Activated CD4-positive, alpha-beta T cell treated with anti-CD3 and anti-CD28 coated beads, Interleukin-2, amount 50 U/mL, for 48 hours (primary cell): ENCODE measurements at regions not wholly inside any gene's neighbourhood (a gene's known extent, or its start where the extent isn't known, plus 50 kb on each side); places are given as distances from the start of the nearest gene placed in this dataset.

Source experiments
- DNase-seq, 2 experiments: peaks; one replicate each; pipeline ENCODE4 v3.0.0-alpha.2; 2020

DNA sequence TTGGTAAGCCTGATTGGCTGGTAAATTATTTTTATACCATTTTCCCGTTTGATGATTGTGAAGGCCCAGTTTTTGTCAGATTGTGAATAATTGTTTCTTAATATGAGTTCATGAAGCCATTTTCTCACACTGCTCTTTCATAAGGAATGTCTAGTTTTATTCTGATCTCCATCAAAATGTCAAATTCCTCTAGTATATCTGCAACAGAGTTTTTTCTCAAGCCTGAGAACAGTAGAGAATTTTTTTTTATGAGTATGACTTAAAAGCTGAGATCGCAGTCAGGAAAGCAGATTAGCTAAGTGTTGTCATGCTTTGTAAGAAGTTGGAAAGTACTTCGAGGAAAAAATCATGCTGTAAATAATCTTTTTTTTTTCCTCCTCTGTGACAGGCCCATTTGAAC lies 484.9 kb upstream of the ATP2B1 start:
- no peak for DNase-seq

DNA sequence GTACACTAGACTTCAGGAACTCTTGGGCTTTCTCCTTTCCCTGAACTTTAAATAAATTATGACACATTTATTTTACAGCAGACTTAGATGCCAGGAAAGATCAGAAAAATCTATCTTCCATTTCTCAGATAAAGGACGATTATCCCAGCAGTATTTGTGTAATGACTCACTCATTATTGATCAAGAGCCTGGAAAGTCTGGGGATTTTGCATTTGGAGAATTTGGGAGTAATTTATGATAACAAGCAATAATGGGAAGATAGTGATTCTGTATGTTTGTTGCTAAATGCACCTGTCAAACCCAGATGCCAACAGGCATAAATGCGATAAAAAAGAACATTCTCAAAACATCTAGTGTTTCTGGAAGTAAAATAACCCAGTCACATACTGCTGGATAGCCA lies 480.2 kb upstream of the ATP2B1 start:
- no peak for DNase-seq

DNA sequence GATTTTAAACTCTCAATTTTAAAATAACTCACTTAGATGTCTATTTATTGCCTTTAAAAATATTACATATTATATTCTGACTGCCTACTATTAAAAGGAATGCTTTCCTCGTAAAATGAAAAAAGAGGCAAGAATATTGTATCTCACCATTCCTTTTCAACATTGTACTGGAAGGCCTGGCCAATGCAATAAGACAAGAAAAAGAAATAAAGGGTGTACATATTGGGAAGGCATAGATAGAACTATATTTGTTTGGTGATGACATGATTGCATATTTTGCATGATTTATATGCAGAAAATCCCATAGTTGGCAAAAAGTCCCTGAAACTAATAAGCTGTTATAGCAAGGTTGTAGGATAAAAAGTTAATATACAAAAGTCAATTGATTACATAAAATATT lies 474.6 kb upstream of the ATP2B1 start:
- DNase-seq, result no peak

DNA sequence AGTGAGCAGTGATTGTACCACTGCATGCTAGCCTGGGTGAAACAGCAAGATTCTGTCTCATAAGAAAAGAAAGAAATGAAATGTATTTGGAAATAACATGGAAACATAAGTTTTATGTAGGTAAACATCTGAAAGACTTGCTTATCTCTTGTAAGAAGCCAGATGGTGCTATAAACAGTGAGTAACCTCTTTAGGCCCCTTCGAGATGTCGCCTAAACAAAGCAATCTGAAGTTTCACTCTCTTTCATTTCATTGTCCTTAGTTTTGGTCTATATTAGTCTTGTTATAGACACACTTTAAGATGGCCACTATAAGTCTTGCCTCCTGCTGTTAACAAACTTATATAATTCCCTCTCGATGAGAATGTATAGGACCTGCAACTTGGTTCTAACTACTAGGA lies 472.6 kb upstream of the ATP2B1 start:
- DNase-seq, result no peak

DNA sequence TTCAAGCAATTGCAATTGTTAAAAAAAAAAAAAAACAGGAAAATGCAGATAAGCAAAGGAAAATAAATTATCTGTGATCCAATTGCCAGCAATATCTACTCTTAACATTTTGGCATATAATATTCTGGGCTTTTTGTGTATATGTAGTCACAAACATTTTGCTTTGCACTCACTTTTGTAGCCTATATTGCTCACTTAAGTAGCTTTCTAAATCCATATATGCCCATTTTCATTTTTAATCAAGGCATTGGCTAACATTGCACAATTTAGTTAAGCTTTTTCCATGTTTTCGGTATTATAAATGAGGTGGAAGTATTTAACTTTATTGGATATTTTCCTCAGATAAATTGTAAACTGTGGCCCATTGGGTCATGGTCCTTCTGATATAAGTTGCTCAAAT lies 466.3 kb upstream of the ATP2B1 start:
- DNase-seq, result no peak

DNA sequence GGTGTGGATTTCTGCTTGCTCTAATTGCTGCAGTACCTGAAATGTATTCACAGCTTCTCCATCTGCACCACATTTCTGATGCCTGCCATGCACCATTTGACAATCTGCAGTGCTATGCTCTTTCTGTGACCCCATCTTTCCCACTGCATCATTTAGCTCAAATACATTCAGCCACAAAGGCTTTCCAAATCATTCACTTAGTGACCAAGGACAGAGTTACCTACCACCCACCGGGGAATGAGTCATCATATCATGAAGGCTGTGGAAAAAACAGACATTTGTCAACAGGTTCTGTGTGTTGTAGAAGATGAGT lies 465.5 kb upstream of the ATP2B1 start:
- DNase-seq, result no peak

DNA sequence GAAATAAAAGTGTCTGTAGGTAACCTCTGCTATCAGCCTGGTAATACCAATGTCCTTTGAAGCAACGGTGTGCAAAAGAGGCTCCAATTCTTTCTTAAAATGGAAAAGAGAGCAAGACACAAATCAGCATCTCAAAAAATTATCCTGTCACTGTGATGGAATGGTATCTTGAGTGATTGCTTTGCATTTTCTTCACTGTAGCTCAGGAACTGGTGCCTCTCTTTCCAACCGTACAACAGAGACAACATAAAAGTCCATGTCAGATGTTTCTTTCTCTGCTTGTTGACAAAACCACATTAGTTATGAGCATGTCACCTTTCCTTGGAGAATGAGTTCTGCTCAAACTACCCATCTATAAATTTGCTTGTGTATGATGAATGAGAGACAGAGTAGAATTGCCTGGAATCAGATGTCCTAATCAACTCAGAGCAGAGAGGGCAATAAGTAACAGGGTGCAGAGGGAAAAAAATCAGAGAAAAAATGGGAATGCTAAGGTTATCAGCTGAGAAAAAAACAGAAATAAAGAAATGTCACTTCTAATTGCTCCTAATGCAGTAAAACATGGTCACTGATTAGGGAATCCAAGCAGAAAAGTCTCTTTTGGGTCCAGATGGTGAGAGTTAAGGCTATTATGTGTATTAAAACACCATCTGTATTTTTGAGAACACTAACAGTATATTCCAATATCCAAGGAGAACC lies 465.0 kb upstream of the ATP2B1 start:
- no peak for DNase-seq

DNA sequence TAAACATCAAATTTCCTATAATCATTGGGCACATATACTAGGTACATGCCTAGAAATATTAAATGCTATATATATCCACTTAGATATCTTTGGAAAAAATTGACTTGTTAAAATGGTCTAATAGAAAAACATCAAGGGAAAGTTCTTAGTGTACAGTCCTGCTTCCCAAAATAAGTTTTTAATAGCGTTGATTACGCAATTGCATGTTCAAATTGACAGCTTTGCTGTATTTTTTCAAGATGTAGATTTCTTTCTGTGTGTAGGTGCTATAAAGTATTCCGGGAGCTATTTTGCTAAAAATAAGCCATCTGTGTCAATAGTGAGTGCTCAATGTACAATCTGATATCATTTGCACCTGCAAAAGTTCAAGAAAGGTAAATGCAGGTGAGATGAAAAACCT lies 463.9 kb upstream of the ATP2B1 start:
- no peak for DNase-seq

DNA sequence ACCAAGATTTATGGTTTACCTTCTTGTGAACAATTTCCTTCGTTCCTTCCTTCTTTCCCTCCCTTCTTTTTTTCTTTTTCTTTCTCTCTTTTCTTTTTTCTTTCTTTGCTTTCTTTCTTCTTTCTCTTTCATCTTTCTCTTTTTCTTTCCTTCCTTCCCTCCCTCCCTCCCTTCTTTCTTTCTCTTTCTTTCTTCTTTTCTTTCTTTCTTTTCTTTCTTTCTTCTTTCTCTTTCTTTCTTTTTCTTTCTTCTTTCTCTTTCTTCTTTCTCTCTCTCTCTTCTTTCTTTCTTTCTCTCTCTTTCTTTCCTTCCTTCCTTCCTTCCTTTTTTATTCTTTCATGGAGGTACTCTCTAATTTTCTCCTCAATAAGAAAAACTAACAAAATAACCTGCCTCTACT lies 462.1 kb upstream of the ATP2B1 start:
- DNase-seq, result no peak

DNA sequence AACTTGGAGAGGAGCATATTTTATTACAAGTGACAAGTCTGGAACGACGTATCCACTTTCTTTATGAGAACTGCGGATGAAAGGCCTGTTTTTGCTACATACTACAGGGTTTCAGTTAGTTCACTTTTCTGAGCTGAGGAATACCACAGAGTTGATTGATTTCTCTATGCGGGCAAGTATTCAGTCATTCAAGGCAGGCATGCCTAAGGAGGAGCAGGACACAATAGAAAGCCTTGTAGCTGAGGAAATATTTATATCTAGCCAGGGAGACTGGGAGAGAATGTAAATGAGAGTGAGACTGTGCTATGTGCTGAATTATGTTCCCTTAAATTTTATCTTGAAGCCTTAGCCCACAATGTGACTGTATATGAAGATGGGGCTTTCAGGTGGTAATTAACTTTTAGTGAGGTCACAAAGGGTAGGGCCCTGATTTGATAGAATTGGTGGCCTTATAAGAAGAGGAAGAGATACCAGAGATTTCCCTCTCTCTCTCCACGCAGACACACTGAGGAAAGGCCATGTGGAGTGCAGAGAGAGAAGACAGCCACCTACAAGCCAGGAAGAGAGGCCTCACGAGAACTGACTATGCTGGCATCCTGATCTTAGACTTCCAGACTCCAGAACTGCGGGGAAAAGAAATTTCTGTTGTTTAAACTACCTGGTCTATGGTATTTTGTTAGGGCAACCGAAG lies 459.0 kb upstream of the ATP2B1 start:
- no peak for DNase-seq

DNA sequence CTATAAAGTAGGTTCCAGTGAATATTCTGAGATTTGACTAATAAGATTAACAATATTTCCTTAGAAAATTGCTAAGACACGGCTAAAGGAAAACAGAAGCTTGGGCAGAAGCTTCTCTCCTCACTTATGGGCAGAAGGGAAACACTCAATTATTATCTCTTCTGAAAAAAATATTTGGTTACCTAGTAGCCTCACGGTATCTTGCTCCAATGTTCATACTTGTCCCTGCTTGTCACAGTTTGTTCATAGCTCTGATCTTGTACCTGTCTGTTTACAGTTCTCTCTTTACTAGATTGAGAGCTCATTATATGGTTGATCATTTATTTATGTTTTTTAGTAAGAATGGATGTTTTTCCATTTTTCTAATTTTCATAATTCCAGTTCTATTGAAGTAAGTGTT lies 458.0 kb upstream of the ATP2B1 start:
- DNase-seq, result no peak

DNA sequence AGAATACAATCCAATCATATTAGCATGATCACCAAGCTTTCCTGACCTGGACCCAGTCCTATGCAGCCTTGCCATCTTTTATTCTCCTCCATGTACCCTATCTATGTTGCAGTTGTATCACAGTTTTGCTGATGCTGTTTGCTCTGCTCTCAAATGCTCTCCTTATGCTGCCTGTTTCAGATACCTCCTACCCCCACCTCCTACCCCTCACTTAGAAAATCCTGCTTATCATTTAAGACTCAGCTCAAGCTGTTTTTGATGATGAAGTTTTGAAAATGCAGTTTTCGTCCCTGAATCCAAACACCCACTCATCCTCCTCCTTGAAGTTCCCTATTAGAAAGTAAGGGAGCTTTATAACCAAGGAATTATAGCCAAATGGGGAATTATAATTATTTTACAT lies 457.4 kb upstream of the ATP2B1 start:
- no peak for DNase-seq

DNA sequence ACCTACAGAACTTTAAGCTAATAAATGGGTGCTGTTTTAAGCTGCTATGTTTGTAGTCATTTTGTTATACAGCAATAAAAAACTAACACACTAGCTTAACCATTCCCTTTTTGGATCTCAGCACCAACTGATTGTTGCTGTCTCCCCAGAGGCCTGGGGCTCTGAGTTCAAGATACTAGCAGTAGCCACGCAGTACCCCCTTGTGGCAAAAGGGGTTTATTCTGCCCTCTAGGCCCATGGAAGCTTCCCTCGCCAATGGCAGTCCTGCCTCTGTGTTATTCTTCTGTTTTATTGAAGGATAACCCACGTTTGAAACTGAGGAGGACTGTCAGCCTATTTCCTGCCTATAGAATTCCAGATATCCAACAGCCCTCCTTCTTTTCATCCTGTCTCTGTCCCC lies 455.3 kb upstream of the ATP2B1 start:
- DNase-seq, result no peak

DNA sequence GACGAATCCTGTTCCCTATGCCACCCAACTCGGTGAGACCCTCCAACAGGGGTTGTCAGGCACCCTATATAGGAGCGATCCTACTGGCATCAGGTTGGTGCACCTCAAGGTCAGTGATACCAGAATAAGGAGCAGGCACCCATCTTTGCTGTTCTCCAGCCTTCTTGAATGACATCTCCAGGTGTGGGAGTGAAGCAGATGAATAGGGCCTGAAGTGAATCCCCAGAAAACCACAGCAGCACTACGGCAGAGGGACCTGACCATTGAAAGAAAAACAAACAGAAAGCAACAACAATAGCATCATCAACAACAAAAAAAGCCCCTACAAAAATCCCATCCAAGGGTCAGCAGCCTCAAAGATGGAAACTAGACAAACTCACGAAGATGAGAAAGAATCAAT lies 445.2 kb upstream of the ATP2B1 start:
- DNase-seq, result no peak

DNA sequence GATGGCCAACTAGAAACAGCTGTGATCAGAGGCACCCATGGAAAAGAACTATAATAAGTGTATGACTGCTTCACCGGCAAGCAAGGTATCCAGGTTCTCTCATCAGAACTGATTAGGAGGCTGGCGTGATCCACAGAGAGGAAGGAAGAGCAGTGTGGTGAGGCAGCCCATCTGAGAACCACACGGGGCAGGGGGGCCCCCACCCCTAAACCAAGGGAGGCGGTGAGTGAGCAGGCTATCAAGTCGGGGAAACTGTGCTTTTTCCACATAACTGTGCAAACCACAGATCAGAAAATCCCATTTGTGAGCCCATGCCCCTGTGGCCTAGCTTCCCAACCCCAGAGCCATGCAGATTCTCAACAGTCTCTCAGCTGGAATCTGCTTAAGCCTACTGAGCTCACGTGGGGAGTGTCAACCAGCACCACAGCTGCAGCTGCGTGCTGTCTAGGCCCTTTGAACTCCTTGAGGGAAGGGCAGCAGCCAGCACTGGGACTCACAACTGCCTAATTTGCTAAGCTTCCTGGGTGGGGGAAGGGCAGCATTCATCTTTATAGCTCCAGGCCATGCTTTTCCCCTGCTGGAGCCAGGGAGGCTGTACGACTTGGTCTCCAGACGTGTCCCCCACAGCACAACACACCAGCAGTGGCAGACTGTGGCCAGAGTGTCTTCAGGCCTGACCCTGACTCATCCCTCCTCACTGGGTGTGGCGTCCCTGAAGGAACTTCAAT lies 444.4 kb upstream of the ATP2B1 start:
- DNase-seq, result no peak

DNA sequence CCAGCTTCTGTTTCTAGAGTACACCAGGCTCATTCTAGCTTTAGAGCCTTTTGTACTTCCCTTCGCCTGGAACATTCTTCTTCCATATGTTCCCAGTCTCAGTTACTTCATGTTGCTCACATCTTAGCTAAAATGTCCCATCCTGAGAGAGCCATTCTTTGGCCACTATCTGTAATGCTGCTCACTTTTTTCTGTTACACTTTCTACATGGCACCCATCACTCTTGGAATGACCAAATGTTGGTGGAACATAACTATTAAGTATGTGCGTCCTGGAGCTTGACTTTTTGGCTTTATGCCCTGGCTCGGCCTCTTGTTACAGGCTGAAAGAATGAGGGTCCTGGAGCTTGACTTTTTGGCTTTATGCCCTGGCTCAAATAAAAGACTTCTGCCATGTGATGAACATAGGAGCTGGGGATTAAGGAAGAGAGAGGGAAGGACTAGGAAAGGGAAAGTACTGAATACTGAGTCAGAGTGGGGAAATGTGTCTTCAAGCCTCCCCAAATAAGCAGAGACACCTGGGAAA lies 442.9 kb upstream of the ATP2B1 start:
- DNase-seq, result no peak

DNA sequence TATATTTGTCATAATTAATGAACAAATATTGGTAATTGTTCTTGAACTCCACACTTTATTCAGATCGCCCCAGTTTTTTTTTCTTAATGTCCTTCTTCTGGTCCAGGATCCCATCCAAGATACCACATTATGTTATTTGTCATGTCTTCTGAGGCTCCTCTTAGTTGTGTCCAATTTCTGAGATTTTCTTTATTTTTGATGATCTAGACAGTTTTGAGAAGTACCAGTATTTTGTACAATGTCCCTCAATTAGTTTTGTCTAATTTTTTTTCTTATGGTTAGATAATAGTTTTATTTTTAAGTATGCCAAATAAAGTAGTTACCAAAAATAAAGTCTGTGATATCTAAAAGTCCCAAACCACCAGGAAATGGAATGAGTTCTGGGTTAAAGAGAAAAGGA lies 440.8 kb upstream of the ATP2B1 start:
- DNase-seq, result no peak

DNA sequence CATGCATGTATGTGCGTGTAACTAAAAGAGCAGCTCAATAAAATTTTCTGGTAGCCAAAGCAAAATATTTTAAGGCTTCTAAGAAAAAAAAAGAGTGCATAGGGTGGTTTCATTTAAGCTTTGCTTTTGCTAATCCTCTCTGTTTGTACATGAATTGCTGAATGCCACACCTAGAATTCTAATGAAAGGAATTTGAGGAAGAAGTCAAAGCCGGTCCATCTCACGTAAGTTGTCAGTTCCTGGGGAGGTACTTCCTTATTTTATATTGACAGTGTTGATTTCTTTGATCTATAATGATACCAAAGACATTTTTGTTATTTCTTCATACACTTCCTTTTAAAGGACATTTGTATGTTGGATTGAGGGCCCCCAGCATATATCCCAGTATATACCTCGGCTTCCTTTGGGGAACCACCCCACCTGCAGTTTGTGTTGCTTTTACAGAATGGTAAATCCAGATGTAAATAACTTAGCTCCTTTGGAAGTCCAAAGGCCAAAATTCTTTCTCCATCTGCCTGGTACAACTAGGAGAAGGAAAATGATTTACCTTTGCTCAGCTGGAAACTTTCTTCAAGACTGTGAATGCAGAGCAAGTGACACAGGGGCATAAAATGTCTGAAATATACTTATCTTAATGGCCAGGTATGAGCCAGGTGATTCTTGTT lies 420.9 kb upstream of the ATP2B1 start:
- DNase-seq, result no peak

DNA sequence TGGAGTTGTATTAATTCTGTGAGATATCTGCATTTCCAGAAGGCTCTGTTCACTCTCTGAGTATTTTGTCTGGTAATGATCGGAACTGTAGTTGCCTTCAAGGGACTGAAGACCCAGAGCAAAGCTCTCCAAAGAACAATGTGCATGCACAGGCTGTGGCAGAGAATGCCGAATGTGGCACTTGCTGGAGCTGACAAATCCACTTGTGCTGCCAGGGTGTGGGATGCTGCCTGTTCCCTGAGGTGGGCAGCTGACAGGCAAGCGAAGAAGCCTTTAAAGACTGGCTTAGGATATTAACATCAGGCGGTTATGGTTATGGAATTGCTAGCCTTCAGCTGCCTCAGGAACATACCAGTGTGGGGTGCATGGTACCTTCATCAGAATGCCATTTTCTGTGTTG lies 419.9 kb upstream of the ATP2B1 start:
- DNase-seq, result no peak

DNA sequence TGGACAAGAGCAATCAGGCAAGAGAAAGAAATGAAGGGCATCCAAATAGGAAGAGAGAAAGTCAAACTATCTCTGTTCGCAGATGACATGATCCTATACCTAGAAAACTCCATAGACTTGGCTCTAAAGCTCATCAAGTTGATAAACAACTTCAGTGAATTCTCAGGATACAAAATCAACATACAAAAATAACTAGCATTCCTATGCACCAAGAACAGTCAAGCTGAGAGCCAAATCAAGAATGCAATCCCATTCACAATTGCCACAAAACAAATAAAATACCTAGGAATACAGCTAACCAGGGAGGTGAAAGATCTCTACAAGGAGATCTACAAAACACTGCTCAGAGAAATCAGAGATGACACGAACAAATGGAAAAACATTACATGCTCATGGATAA lies 417.5 kb upstream of the ATP2B1 start:
- no peak for DNase-seq

DNA sequence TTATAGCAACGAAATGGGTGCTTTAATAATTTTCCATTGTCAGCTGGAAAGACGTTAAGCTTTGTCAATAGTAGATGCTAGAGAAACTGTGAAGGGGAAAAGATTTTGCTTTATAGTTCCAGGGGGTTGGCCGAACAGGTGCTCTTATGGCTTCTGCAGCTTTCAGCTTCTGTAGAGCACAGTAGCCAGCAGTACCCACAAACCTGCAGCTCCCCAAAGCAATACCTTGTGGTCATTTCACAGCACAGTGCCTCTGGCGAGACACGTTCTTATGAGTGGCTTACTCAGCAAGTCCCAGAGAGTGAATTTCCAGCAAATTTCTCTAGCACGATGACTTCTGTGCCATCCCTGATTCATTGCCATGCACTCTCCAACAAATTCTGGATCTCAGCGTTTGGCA lies 416.3 kb upstream of the ATP2B1 start:
- no peak for DNase-seq

DNA sequence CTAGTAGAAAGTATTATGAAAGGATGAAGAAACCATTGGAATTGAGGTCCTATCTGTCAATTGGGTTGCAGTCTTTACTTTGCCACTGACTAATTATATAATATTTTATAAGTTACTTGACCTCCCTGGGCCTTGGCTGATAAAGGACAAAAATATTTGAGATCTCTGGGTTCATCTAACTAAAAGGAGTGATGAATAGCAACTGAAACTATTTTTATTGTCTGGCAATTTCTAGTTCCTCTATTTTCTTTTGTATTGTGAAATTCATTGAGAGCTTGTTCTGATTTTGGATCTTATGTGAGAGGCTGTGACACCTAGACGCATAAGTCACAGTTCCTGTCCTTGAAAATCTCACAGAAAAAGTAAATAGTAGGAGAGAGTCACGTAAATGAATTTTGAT lies 415.7 kb upstream of the ATP2B1 start:
- no peak for DNase-seq

DNA sequence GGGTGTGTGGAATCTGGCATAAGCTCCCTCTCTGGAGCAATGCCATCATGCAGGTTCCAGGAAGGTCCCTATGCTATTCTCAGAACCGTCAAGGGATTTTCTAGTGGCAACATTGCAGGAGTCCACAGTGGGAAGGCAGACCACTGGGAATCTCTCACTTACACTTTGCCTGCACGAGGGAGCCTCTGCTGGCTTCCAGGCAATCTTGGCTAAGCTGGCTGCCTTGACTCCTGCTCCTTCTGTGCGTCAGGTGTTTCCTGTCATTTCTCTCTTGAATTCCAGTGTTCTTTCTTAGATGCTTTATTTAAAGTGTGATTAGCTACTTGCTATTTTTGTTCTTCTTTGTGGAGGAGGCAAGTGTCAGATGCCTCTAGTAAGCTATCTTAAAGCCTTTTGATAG lies 414.0 kb upstream of the ATP2B1 start:
- DNase-seq, result no peak

DNA sequence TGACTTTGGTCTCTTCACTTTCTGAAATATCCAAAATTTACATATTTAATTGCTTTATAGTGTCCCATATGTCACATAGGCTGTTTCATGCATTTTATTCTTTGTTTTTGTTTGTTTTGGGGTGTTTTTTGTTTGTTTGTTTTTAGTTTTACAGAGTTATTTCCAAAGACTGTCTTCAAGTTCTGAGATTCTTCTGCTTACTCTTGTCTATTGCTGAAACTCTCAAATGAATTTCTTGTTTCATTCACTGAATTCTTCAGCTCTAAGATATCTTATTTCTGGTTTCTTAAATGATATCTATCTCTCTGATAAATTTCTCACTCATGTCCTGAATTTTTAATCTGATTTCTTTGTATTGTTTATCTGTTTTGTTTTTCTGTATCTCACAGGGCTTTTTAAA lies 412.0 kb upstream of the ATP2B1 start:
- DNase-seq, result no peak
